ENCODE measurements at regions not wholly inside any gene's neighbourhood (a gene's known extent, or its start where the extent isn't known, plus 50 kb on each side); places are given as distances from the start of the nearest gene placed in this dataset.

DNA sequence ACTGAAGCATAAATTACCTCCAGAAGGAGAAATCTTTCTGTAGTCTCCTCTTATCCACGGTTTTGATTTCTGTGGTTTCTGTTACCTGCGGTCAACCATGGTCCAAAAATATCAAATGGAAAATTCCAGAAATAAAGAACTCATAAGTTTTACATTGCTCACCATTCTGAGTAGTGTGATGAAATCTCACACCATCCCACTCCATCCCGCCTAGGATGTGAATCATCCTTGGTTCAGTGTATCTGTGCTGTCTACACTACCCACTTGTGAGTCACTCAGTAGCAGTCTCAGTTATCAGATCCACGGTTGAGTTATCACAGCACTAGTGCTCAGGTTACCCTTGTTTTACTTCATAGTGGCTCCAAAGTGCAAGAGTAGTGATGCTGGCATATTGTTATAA, 371.2 kb downstream of the NFIB start:
- no peak for DNase-seq (ENCODE audit: low read depth, low spot score)
- Histone ChIP-seq H3K36me3 (ENCODE audit: control insufficient read depth, insufficient read depth, low read length) (no peaks in the 10 kb centered on the region), H3K9me3 (ENCODE audit: control insufficient read depth, insufficient read depth, low read depth, low read length) (no peaks in the 10 kb centered on the region), H3K4me1 (ENCODE audit: control insufficient read depth, insufficient read depth, low read length) (no peaks in the 10 kb centered on the region), H3K27ac (ENCODE audit: low read length) (no peak overlapping the region), H3K27me3 (ENCODE audit: control insufficient read depth, insufficient read depth, low read length) (no peaks in the 10 kb centered on the region), H3K4me3 (ENCODE audit: low read depth in 2 of 2, low read length in 2 of 2) (no peak overlapping the region)
- POLR2A ChIA-PET: no interaction called here
- CTCF ChIA-PET: no interaction called here
- TF ChIP-seq POLR2AphosphoS5 (IDR thresholded peaks at IDR 0.05; ENCODE audit: low read depth, low read length): no peak
- no peak for TF ChIP-seq TCF7L2 (IDR thresholded peaks at IDR 0.05; ENCODE audit: low read depth, low read length)
- TF ChIP-seq, protein P1, sequence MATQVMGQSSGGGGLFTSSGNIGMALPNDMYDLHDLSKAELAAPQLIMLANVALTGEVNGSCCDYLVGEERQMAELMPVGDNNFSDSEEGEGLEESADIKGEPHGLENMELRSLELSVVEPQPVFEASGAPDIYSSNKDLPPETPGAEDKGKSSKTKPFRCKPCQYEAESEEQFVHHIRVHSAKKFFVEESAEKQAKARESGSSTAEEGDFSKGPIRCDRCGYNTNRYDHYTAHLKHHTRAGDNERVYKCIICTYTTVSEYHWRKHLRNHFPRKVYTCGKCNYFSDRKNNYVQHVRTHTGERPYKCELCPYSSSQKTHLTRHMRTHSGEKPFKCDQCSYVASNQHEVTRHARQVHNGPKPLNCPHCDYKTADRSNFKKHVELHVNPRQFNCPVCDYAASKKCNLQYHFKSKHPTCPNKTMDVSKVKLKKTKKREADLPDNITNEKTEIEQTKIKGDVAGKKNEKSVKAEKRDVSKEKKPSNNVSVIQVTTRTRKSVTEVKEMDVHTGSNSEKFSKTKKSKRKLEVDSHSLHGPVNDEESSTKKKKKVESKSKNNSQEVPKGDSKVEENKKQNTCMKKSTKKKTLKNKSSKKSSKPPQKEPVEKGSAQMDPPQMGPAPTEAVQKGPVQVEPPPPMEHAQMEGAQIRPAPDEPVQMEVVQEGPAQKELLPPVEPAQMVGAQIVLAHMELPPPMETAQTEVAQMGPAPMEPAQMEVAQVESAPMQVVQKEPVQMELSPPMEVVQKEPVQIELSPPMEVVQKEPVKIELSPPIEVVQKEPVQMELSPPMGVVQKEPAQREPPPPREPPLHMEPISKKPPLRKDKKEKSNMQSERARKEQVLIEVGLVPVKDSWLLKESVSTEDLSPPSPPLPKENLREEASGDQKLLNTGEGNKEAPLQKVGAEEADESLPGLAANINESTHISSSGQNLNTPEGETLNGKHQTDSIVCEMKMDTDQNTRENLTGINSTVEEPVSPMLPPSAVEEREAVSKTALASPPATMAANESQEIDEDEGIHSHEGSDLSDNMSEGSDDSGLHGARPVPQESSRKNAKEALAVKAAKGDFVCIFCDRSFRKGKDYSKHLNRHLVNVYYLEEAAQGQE (IDR thresholded peaks at IDR 0.05; ENCODE audit: insufficient read depth in 1 of 2, low read depth in 2 of 2, low read length in 1 of 2): no peak
- TF ChIP-seq SIN3A (IDR thresholded peaks at IDR 0.05; ENCODE audit: borderline replicate concordance, insufficient read depth, low read depth, low read length): no peak
- TF ChIP-seq, protein P2, sequence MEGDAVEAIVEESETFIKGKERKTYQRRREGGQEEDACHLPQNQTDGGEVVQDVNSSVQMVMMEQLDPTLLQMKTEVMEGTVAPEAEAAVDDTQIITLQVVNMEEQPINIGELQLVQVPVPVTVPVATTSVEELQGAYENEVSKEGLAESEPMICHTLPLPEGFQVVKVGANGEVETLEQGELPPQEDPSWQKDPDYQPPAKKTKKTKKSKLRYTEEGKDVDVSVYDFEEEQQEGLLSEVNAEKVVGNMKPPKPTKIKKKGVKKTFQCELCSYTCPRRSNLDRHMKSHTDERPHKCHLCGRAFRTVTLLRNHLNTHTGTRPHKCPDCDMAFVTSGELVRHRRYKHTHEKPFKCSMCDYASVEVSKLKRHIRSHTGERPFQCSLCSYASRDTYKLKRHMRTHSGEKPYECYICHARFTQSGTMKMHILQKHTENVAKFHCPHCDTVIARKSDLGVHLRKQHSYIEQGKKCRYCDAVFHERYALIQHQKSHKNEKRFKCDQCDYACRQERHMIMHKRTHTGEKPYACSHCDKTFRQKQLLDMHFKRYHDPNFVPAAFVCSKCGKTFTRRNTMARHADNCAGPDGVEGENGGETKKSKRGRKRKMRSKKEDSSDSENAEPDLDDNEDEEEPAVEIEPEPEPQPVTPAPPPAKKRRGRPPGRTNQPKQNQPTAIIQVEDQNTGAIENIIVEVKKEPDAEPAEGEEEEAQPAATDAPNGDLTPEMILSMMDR (IDR thresholded peaks at IDR 0.05): no peak
- intact Hi-C loops (cut with micrococcal nuclease; ENCODE audit: unreplicated experiment): no loop called here
- no peak for ATAC-seq
- in situ Hi-C loops (cut with HindIII; ENCODE audit: low pct_unique_long_range_greater_than_20kb, low sequenced_read_pairs): no loop called here
- no TSS peak for BruUV-seq (replicated peaks)

DNA sequence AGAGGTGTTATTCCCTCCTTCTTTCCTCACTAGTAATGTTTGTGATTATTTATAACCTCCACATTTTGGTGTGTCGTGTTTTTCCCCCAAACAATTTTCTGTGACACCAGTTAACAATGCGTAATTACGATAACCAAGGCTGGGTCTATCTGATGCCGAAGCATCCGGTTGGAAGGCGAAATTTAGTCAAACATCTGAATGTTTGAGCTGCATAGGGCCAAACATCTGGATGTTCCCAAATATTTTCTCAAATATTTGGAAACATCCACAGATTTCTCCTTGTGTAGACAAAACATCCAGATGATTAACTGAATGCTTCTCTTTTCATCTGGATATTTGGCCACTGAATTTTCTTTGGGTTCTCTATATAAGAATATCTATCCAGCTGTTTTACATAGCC, 371.7 kb downstream of the NFIB start:
- H3K36me3 ChIP-seq (ENCODE audit: control insufficient read depth, insufficient read depth, low read length): no peaks in the 10 kb centered on the region
- no TSS peak for BruUV-seq (replicated peaks)
- ChIA-PET CTCF (no interaction called here), POLR2A (no interaction called here)
- in situ Hi-C loops (cut with HindIII; ENCODE audit: low pct_unique_long_range_greater_than_20kb, low sequenced_read_pairs): no loop called here
- H3K4me3 ChIP-seq (ENCODE audit: low read depth in 2 of 2, low read length in 2 of 2): no peak overlapping the region
- H3K9me3 ChIP-seq (ENCODE audit: control insufficient read depth, insufficient read depth, low read depth, low read length): no peaks in the 10 kb centered on the region
- no peaks in the 10 kb centered on the region for H3K4me1 ChIP-seq (ENCODE audit: control insufficient read depth, insufficient read depth, low read length)
- H3K27ac ChIP-seq (ENCODE audit: low read length): no peak overlapping the region
- intact Hi-C loops (cut with micrococcal nuclease; ENCODE audit: unreplicated experiment): no loop called here
- DNase-seq (ENCODE audit: low read depth, low spot score) (no peak), ATAC-seq (no peak)
- TF ChIP-seq, protein P2 (IDR thresholded peaks at IDR 0.05): no peak
- TF ChIP-seq TCF7L2 (IDR thresholded peaks at IDR 0.05; ENCODE audit: low read depth, low read length) (no peak), POLR2AphosphoS5 (IDR thresholded peaks at IDR 0.05; ENCODE audit: low read depth, low read length) (no peak), SIN3A (IDR thresholded peaks at IDR 0.05; ENCODE audit: borderline replicate concordance, insufficient read depth, low read depth, low read length) (no peak)
- TF ChIP-seq, protein P1 (IDR thresholded peaks at IDR 0.05; ENCODE audit: insufficient read depth in 1 of 2, low read depth in 2 of 2, low read length in 1 of 2): no peak
- no peaks in the 10 kb centered on the region for H3K27me3 ChIP-seq (ENCODE audit: control insufficient read depth, insufficient read depth, low read length)
